Upper lobe of left lung (tissue), 4 donors: ENCODE measurements at regions not wholly inside any gene's neighbourhood (a gene's known extent, or its start where the extent isn't known, plus 50 kb on each side); places are given as distances from the start of the nearest gene placed in this dataset.

Experiments used
- CTCF ChIP-seq, 6 experiments: fragments of 450-650 bp in 4 of 6; fragments of 200-600 bp in 2 of 6; sonication (generic) in 2 of 6; IDR thresholded peaks; one replicate each; pipeline ENCODE4 v1.5.1; 2016 to 2019; ENCODE audit warnings: antibody characterized with exemption in 6 of 6
- EP300 ChIP-seq, 4 donors: sonication (generic); formaldehyde crosslinking; IDR thresholded peaks; one replicate each; pipeline ENCODE4 v1.5.1; 2017; ENCODE audit warnings: antibody characterized with exemption in 4 of 4, control low read depth in 2 of 4
- POLR2A ChIP-seq, 4 donors: fragments of 450-650 bp; IDR thresholded peaks; one replicate each; pipeline ENCODE4 v1.5.1; 2016 to 2017; ENCODE audit warnings: antibody characterized with exemption in 4 of 4, mild to moderate bottlenecking in 2 of 4
- POLR2AphosphoS5 ChIP-seq, 2 donors: sonication (generic); formaldehyde crosslinking; IDR thresholded peaks; one replicate each; pipeline ENCODE4 v1.5.1; 2017; ENCODE audit warnings: antibody characterized with exemption in 2 of 2

- TF ChIP-seq EP300 (IDR thresholded peaks at IDR 0.05) (no peak), CTCF (IDR thresholded peaks at IDR 0.05) (no peak), POLR2A (IDR thresholded peaks at IDR 0.05) (no peak), POLR2AphosphoS5 (IDR thresholded peaks at IDR 0.05) (no peak)
Observed at GRCh38 chr13:63107179-63107943, 1691.7 kb upstream of the PCDH20 start.
